Stimulated activated CD8-positive, alpha-beta memory T cell treated with anti-CD3 and anti-CD28 coated beads, Interleukin-7, amount 100 ng/mL, for 48 hours (primary cell): ENCODE measurements at regions not wholly inside any gene's neighbourhood (a gene's known extent, or its start where the extent isn't known, plus 50 kb on each side); places are given as distances from the start of the nearest gene placed in this dataset.

Experiments used
- DNase-seq, 2 donors: peaks; one replicate each; pipeline ENCODE4 v3.0.0-alpha.2; 2020; ENCODE audit warnings: low read depth in 1 of 2; ENCODE audit errors: extremely low read depth in 1 of 2

DNA sequence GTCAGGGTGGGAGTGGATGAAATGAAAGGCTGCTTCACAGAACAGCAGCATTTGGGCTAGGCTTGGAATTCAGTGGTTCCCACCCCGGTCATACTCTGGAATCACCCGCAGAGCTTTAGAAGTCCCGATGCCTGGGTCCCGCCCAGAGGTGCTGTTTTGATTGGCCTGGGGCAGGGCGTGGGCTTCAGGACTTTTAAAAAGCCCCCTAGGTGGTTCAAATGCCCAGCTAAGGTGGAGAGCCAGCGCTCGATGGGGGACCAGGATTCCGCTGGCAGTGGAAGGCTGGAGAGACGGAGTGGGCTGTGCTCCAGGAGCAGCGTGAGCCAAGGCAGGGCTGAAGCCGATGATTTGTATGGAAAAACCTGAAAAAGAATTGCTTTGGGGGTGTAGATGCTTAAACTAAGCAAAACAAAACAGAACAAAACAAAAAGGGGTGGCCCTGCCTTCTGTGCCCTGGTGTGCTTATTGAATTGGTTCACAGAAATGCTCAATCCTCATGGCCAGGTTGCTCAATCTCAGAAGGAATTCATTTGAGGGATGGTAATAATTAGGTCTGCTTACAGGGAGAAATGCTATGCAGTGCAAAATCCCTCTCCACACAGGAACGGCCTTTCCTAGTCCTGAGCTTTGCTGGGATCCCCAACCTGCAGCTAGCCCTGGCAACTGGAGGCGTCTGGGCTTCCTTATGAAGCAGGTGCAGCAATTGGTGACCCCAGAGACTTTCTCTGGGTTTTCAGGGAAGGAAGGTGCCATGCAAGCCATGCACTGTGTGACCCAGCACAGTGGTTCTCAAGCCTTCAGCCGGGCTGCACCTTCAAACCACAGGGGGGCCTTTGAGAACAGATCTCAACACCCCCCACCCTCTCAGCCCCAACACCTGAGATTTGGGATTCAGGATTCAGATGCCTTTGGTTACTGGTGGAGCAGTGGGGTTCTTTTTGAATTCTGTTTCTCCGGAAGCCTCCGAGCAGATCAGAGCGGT, 174.0 kb upstream of the ZNF618 start:
- DNase-seq = no peak

DNA sequence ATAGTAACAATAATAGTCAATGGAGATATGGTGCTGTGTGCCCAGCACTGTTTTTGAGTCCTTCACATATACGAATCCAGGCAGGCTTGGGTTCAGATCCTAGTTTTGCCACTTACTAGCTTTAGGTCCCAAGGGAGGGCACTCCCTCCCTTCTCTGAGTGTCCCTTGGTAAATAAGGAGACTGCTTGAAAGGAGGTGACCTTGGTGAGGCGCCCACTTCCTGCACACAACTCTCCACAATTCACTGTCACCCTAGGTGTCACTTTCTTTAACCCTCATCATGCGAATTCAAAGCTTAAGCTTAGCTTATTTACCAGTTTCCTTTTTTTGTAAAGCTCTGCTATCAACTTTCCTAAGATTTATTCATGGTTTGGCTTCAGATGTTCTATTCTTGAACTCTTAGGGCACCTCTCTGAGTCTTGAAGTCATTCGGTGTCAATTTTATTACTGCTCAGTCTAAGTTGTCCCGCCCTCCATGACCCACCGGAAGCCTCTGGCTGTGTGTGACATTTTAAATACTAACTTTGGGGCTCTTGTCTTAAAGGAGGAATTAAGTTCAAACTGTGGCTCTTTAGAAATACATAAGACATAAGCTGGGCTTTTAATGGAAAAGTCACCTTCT, 170.7 kb upstream of the ZNF618 start:
- no peak for DNase-seq

- no peak for DNase-seq
Measured at GRCh38 chr9:113705928-113706519, 170.1 kb upstream of the ZNF618 start.

DNA sequence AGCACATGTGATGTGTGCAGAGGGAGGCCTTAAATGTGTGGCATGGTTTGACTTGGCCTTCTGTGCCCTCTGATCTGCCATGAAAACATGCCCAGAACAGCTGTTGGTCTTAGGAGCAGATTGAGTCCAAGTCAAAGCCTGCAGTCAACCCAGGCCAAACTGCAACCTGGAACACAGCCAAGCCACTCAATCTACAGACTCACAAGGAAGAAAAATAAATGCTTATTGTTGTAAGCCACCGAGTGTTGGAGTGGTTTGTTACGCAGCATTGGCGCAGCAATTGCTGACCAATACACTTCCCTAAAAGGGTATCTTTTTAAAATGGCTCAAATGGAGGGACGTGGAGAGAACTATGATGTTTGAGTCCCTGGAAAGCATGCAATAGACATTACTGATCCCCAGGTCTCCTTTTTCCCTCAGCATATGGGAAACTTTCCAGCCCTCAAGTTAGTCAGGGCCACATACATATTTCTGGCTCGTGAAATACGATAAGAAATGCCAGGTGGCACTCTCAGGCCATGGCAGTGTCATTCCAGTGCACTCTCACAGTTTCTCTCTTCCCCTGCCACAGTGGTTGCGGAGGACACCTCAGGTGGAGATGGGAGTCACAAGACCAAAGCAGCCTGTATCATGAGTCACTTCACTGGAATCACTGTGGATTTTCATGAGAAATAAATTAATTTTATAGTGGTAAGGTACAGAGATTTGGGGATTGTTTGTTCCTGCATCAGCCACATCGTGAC, 168.0 kb upstream of the ZNF618 start:
- no peak for DNase-seq

- no peak for DNase-seq
Measured at GRCh38 chr9:113708821-113709713, 167.0 kb upstream of the ZNF618 start.

- DNase-seq = no peak
Measured at GRCh38 chr9:113709721-113710120, 166.4 kb upstream of the ZNF618 start.

- no peak for DNase-seq
Measured at GRCh38 chr9:113711251-113711650, 164.9 kb upstream of the ZNF618 start.

DNA sequence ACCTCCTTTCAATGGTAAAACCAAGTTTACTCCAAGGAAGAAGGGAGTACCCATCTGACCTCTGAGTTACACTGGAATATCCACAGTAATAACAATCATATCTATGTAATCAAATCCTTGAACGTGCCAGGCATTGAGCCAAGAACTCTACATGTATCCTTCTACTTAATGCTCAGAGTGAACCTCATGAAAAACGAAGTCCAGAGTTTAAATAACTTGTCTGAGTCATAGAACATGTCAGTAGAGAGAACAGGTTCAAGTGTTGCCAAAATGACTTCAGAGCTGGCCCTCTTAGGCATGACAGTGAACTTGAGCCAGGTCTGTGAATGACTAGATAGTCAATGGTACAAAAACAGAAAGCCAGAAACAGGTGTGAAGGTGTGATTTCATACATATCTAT, 164.1 kb upstream of the ZNF618 start:
- DNase-seq = no peak

DNA sequence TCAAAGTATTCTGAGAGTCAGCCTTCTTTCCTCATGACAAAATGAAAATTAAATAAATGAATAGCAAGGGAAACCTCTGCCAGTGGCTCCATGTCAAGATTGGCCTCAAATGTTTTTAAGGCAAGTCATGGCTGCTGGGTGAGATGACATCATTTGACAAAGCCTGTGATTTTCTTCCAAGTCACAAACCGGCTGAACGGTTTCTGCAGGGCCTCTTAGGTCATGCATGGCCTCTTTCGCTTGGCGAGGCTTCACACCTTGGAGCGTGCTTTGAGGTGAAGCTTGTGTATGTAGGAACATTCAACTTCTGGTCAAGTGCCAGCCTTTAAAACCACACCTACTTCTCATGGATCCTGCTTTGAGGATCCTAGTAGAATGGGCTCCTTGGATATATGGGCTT, 161.0 kb upstream of the ZNF618 start:
- DNase-seq = no peak

- DNase-seq = no peak
Measured at GRCh38 chr9:113719919-113720318, 156.2 kb upstream of the ZNF618 start.

GRCh38 chr9:113720495-113720894, 155.6 kb upstream of the ZNF618 start:
- no peak for DNase-seq

- DNase-seq = no peak
Measured at GRCh38 chr9:113721856-113722255, 154.3 kb upstream of the ZNF618 start.

- DNase-seq = no peak
Measured at GRCh38 chr9:113724202-113724601, 151.9 kb upstream of the ZNF618 start.

GRCh38 chr9:113728989-113729388, 147.1 kb upstream of the ZNF618 start:
- DNase-seq = no peak

DNA sequence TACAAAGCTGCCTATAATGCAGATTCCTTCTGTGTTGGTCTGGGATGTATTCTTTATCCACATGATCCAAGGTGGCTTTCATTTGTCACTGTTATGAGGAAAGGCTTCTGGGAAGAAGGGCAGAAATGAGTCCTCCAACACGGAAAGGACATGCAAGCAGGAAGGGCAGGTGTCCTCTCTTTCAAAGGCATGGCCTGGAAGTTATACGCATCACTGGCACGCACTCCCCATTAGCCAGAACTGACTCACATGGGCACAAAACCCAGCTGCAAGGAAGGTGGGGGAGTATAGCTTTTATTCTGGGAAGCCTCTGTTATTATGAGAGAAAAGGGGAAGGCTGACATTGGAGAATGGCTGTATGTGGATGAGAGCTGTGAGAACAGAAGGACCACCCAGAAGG, 141.3 kb upstream of the ZNF618 start:
- no peak for DNase-seq

- peak in 1 of 2 donors; percentile 1 for DNase-seq
Measured at GRCh38 chr9:113737517-113738271, 138.4 kb upstream of the ZNF618 start.

DNA sequence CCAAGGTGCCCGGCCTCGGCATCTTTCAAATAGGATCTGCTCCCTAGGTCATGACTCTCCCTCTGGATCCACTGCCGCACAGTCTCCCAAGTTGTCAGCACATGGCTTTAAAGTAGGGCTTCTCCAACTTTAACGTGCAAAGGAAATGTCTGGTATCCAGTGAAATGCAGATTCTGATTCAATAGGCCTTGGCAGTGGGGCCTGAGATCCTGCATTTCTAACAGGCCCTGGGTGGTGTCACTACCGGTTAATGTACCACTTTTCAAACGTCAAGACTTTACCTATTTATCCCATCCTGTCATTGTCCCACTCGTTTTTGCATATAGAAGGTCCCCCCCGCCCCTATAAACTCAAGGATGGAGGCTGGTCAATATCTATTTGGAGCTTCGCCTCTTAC, 137.6 kb upstream of the ZNF618 start:
- no peak for DNase-seq

GRCh38 chr9:113738893-113739604, 137.1 kb upstream of the ZNF618 start:
- no peak for DNase-seq
